ENCODE measurements at regions not wholly inside any gene's neighbourhood (a gene's known extent, or its start where the extent isn't known, plus 50 kb on each side); places are given as distances from the start of the nearest gene placed in this dataset.

DNA sequence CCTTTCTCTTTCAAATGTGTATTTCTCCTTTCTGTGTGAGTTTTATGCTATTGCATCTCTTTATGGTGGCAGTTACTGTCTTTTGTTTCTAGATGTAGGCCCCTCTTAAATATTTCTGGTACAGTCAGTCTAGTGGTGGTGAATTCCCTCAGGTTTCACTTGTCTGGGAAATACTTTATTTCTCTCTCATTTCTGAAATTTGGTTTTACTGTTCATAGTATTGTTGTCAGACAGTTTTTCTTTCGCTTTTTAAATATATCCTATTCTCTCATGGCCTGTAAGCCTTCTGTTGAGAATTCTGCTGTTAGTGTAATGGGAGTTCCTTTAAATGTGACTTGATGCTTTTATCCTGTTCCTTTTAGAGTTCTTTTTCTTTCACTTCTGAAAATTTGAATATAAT lies 874.0 kb downstream of the PLOD2 start:
- Histone ChIP-seq H3K36me3 (replicated peaks in 1 of 2; ENCODE audit: control insufficient read depth in 1 of 2, insufficient read depth in 2 of 2, low read length in 2 of 2) (no peaks in the 10 kb centered on the region), H3K27me3 (ENCODE audit: control insufficient read depth in 2 of 2, insufficient read depth in 2 of 2, low read length in 2 of 2) (no peaks in the 10 kb centered on the region), H3K4me2 (replicated peaks; ENCODE audit: extremely low read depth, low read length, poor library complexity, severe bottlenecking) (no peak overlapping the region), H3K4me3 (replicated peaks in 1 of 3; ENCODE audit: low read depth in 2 of 3, low read length in 3 of 3) (no peak overlapping the region), H4K20me1 (ENCODE audit: insufficient read depth, low read length) (no peaks in the 10 kb centered on the region), H3K4me1 (ENCODE audit: control insufficient read depth in 1 of 2, insufficient read depth in 2 of 2, low read length in 2 of 2) (no peaks in the 10 kb centered on the region), H3K79me2 (ENCODE audit: insufficient read depth, low read length) (no peaks in the 10 kb centered on the region), H3K9me3 (replicated peaks in 1 of 2; ENCODE audit: control insufficient read depth in 1 of 2, insufficient read depth in 1 of 2, low read length in 2 of 2) (peaks cover 16 to 24% of the 10 kb centered on the region in 2 donors), H3K9ac (ENCODE audit: insufficient read depth, low read length, poor library complexity, severe bottlenecking) (no peak overlapping the region), H3K27ac (ENCODE audit: low read depth in 1 of 2, low read length in 2 of 2) (no peak overlapping the region), H2AFZ (ENCODE audit: insufficient read depth, low read depth, low read length, poor library complexity, severe bottlenecking) (no peak overlapping the region)
- no peak for DNase-seq
- Mint-ChIP-seq H3K4me3 (no peak overlapping the region), H3K27ac (peak overlapping the region in 1 of 7 donors; percentile 32), H3K27me3 (ENCODE audit: low read depth in 3 of 3) (peaks cover 0 to 4% (median 0%) of the 10 kb centered on the region in 3 donors), H3K4me1 (no peaks in the 10 kb centered on the region), H3K36me3 (no peaks in the 10 kb centered on the region), H3K9me3 (peaks cover 0 to 12% (median 10%) of the 10 kb centered on the region in 7 donors)
- intact Hi-C loops (cut with micrococcal nuclease), result no loop called here
- WGBS (ENCODE audit: insufficient coverage), result no CpG with 5 or more reads among the region's 1 CpG
- TF ChIP-seq, protein P1, sequence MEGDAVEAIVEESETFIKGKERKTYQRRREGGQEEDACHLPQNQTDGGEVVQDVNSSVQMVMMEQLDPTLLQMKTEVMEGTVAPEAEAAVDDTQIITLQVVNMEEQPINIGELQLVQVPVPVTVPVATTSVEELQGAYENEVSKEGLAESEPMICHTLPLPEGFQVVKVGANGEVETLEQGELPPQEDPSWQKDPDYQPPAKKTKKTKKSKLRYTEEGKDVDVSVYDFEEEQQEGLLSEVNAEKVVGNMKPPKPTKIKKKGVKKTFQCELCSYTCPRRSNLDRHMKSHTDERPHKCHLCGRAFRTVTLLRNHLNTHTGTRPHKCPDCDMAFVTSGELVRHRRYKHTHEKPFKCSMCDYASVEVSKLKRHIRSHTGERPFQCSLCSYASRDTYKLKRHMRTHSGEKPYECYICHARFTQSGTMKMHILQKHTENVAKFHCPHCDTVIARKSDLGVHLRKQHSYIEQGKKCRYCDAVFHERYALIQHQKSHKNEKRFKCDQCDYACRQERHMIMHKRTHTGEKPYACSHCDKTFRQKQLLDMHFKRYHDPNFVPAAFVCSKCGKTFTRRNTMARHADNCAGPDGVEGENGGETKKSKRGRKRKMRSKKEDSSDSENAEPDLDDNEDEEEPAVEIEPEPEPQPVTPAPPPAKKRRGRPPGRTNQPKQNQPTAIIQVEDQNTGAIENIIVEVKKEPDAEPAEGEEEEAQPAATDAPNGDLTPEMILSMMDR (IDR thresholded peaks at IDR 0.05), result no peak

DNA sequence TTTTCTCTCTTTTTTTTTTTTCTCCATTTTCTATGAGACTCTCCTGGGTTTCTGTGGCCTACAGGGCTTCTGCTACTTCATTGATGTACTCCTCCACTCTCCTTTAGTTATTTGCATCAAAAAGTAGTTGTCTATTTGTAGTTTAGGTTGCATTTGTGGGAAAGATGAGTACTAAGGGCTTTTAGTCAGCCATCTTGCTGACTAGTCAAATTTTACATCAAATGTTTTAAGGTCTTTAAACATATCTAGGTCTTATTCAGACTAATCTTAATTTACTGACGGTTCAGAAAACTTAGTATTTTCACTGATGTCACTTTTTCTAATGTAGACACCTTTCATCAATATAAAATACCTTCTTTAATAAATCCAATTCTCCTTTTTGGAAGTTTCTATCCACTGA lies 871.0 kb downstream of the PLOD2 start:
- H3K4me2 ChIP-seq (replicated peaks; ENCODE audit: extremely low read depth, low read length, poor library complexity, severe bottlenecking), result no peak overlapping the region
- no peaks in the 10 kb centered on the region for H3K79me2 ChIP-seq (ENCODE audit: insufficient read depth, low read length)
- no peaks in the 10 kb centered on the region for H3K4me1 Mint-ChIP-seq
- peaks cover 16 to 24% of the 10 kb centered on the region in 2 donors for H3K9me3 ChIP-seq (replicated peaks in 1 of 2; ENCODE audit: control insufficient read depth in 1 of 2, insufficient read depth in 1 of 2, low read length in 2 of 2)
- H3K36me3 Mint-ChIP-seq, result no peaks in the 10 kb centered on the region
- H3K27ac Mint-ChIP-seq, result no peak overlapping the region
- no peak overlapping the region for H2AFZ ChIP-seq (ENCODE audit: insufficient read depth, low read depth, low read length, poor library complexity, severe bottlenecking)
- H3K4me3 ChIP-seq (replicated peaks in 1 of 3; ENCODE audit: low read depth in 2 of 3, low read length in 3 of 3), result no peak overlapping the region
- no peak overlapping the region for H3K9ac ChIP-seq (ENCODE audit: insufficient read depth, low read length, poor library complexity, severe bottlenecking)
- H3K36me3 ChIP-seq (replicated peaks in 1 of 2; ENCODE audit: control insufficient read depth in 1 of 2, insufficient read depth in 2 of 2, low read length in 2 of 2), result no peaks in the 10 kb centered on the region
- no peak for DNase-seq
- TF ChIP-seq, protein P1 (IDR thresholded peaks at IDR 0.05), result no peak
- no CpG with 5 or more reads among the region's 1 CpG for WGBS (ENCODE audit: insufficient coverage)
- H3K4me3 Mint-ChIP-seq, result no peak overlapping the region
- H3K27me3 Mint-ChIP-seq (ENCODE audit: low read depth in 3 of 3), result peaks cover 0 to 4% (median 0%) of the 10 kb centered on the region in 3 donors
- H4K20me1 ChIP-seq (ENCODE audit: insufficient read depth, low read length), result no peaks in the 10 kb centered on the region
- no peak overlapping the region for H3K27ac ChIP-seq (ENCODE audit: low read depth in 1 of 2, low read length in 2 of 2)
- no peaks in the 10 kb centered on the region for H3K27me3 ChIP-seq (ENCODE audit: control insufficient read depth in 2 of 2, insufficient read depth in 2 of 2, low read length in 2 of 2)
- intact Hi-C loops (cut with micrococcal nuclease), result no loop called here
- no peaks in the 10 kb centered on the region for H3K4me1 ChIP-seq (ENCODE audit: control insufficient read depth in 1 of 2, insufficient read depth in 2 of 2, low read length in 2 of 2)
- H3K9me3 Mint-ChIP-seq, result peaks cover 0 to 12% (median 8%) of the 10 kb centered on the region in 7 donors

Data from CD14-positive monocyte (primary cell).